ENCODE measurements at regions not wholly inside any gene's neighbourhood (a gene's known extent, or its start where the extent isn't known, plus 50 kb on each side); places are given as distances from the start of the nearest gene placed in this dataset.

GRCh38 chr13:56893843-56894242 is 246.9 kb upstream of the PRR20A start:
- TF ChIP-seq EP300 (IDR thresholded peaks at IDR 0.05), result no peak
- no peak for TF ChIP-seq POLR2A (IDR thresholded peaks at IDR 0.05)
- no peak for TF ChIP-seq CTCF (IDR thresholded peaks at IDR 0.05)
- TF ChIP-seq POLR2AphosphoS5 (IDR thresholded peaks at IDR 0.05), result no peak

Data from suprapubic skin (tissue), 4 donors.